Astrocyte (in vitro differentiated cells and primary cell): ENCODE measurements at regions not wholly inside any gene's neighbourhood (a gene's known extent, or its start where the extent isn't known, plus 50 kb on each side); places are given as distances from the start of the nearest gene placed in this dataset.

Experiments
- CTCF ChIP-seq: IDR thresholded peaks from 2 replicates; pipeline ENCODE4 v1.5.1; 2011; ENCODE audit warnings: low read depth, mild to moderate bottlenecking, inconsistent platforms, low read length, moderate library complexity; ENCODE audit not compliant: insufficient read depth
- EZH2 ChIP-seq: IDR thresholded peaks from 2 replicates; pipeline ENCODE4 v1.6.1; 2012; ENCODE audit warnings: mild to moderate bottlenecking, low read length, inconsistent platforms; ENCODE audit not compliant: insufficient read depth

- TF ChIP-seq CTCF (no peak), EZH2 (no peak)
Measured at GRCh38 chr4:20348411-20348810, 96.7 kb downstream of the SLIT2 start.
